ENCODE measurements at regions not wholly inside any gene's neighbourhood (a gene's known extent, or its start where the extent isn't known, plus 50 kb on each side); places are given as distances from the start of the nearest gene placed in this dataset.

- Histone ChIP-seq H3K9me3 (ENCODE audit: control insufficient read depth, insufficient read depth, low read depth, low read length) (no peaks in the 10 kb centered on the region; the same call in 1 of the 2 replicates), H3K4me3 (ENCODE audit: low read depth, low read length) (no peak overlapping the region), H3K36me3 (ENCODE audit: control insufficient read depth in 2 of 2, insufficient read depth in 1 of 2, low read length in 2 of 2) (no peaks in the 10 kb centered on the region), H3K27ac (ENCODE audit: extremely low read depth, low read depth, low read length) (no peak overlapping the region), H3K4me1 (ENCODE audit: control insufficient read depth, insufficient read depth, low read length) (no peaks in the 10 kb centered on the region)
- ChIA-PET CTCF (interaction anchor here (1.2 kb wide), 1 partner anchor 9 kb away, joined by 3 read pairs; no protein-coding TSS in a partner anchor), POLR2A (no interaction called here)
- no peak for TF ChIP-seq ZNF423 (tag by site-specific recombination; IDR thresholded peaks at IDR 0.05)
- TF ChIP-seq ZNF341 (tag by site-specific recombination; IDR thresholded peaks at IDR 0.05; ENCODE audit: low read depth) = no peak
- TF ChIP-seq GLI4 (tag by site-specific recombination; IDR thresholded peaks at IDR 0.05) = no peak
- TF ChIP-seq ZNF449 (tag by site-specific recombination; IDR thresholded peaks at IDR 0.05) = no peak
- TF ChIP-seq TCF7L2 (IDR thresholded peaks at IDR 0.05; ENCODE audit: borderline replicate concordance, low read depth, low read length) = no peak
- no peak for TF ChIP-seq GLI2 (tag by site-specific recombination; IDR thresholded peaks at IDR 0.05; ENCODE audit: borderline replicate concordance, low read depth)
- TF ChIP-seq KLF1 (tag by site-specific recombination; IDR thresholded peaks at IDR 0.05) = no peak
- no peak for TF ChIP-seq ZNF658 (tag by site-specific recombination; IDR thresholded peaks at IDR 0.05)
- TF ChIP-seq ZNF184 (tag by site-specific recombination; IDR thresholded peaks at IDR 0.05) = no peak
- no peak for TF ChIP-seq CTCF (tag by site-specific recombination; IDR thresholded peaks at IDR 0.05)
- TF ChIP-seq ZNF311 (tag by site-specific recombination; IDR thresholded peaks at IDR 0.05; ENCODE audit: borderline replicate concordance) = no peak
- TF ChIP-seq HIC1 (tag by site-specific recombination; IDR thresholded peaks at IDR 0.05) = no peak
- TF ChIP-seq ZNF175 (tag by site-specific recombination; IDR thresholded peaks at IDR 0.05) = no peak
- TF ChIP-seq ZNF138 (tag by site-specific recombination; IDR thresholded peaks at IDR 0.05; ENCODE audit: borderline replicate concordance) = no peak
- no peak for TF ChIP-seq MZF1 (tag by site-specific recombination; IDR thresholded peaks at IDR 0.05; ENCODE audit: borderline replicate concordance)
- TF ChIP-seq ZNF521 (tag by site-specific recombination; IDR thresholded peaks at IDR 0.05) = no peak
- no peak for TF ChIP-seq PRDM10 (tag by site-specific recombination; IDR thresholded peaks at IDR 0.05)
- no peak for TF ChIP-seq KLF7 (tag by site-specific recombination; IDR thresholded peaks at IDR 0.05; ENCODE audit: borderline replicate concordance)
Measured at GRCh38 chr18:55732227-55733106, 144.5 kb upstream of the TCF4 start.
